Endothelial cell of umbilical vein (primary cell): ENCODE measurements at regions not wholly inside any gene's neighbourhood (a gene's known extent, or its start where the extent isn't known, plus 50 kb on each side); places are given as distances from the start of the nearest gene placed in this dataset.

Experiments used
- POLR2A ChIP-seq: IDR thresholded peaks from 2 replicates; pipeline ENCODE4 v1.6.1; 2012; ENCODE audit warnings: low read depth, mild to moderate bottlenecking, control low read depth, low read length
- TF ChIP-seq, protein P1 (sequence below), 2 donors: IDR thresholded peaks; 1 replicate in 1 of 2; 2 replicates in 1 of 2; pipeline ENCODE4 v1.5.1; 2011; ENCODE audit warnings: low read length in 2 of 2, mild to moderate bottlenecking in 2 of 2, moderate library complexity in 2 of 2, control low read depth in 1 of 2, inconsistent platforms in 1 of 2, low read depth in 1 of 2; ENCODE audit not compliant: insufficient read depth in 1 of 2; ENCODE audit errors: extremely low read depth in 1 of 2

DNA sequence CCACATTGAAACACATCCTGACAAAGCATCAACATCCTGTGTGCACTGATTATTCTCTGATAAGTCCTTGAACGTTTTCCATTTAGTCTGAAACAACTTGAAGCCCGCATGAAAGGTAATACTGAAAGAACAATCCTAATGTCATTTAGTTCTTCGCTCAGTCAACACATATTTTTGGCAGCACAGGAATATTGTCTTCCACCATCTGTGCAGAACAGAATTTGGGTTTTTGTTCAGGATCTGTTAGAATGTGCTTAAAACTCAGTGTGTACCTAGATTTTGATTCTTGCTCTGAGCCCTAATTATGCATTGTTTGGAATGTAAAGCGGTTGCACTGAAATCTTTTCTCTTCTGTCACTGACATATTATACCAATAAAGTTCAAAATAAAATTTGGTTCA, 1036.6 kb downstream of the CDH11 start:
- TF ChIP-seq, protein P1, sequence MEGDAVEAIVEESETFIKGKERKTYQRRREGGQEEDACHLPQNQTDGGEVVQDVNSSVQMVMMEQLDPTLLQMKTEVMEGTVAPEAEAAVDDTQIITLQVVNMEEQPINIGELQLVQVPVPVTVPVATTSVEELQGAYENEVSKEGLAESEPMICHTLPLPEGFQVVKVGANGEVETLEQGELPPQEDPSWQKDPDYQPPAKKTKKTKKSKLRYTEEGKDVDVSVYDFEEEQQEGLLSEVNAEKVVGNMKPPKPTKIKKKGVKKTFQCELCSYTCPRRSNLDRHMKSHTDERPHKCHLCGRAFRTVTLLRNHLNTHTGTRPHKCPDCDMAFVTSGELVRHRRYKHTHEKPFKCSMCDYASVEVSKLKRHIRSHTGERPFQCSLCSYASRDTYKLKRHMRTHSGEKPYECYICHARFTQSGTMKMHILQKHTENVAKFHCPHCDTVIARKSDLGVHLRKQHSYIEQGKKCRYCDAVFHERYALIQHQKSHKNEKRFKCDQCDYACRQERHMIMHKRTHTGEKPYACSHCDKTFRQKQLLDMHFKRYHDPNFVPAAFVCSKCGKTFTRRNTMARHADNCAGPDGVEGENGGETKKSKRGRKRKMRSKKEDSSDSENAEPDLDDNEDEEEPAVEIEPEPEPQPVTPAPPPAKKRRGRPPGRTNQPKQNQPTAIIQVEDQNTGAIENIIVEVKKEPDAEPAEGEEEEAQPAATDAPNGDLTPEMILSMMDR (IDR thresholded peaks at IDR 0.05; ENCODE audit: extremely low read depth in 1 of 2, insufficient read depth in 1 of 2, low read depth in 1 of 2, low read length in 2 of 2) = no peak
- TF ChIP-seq POLR2A = no peak
